A673 (cell line): ENCODE measurements at regions not wholly inside any gene's neighbourhood (a gene's known extent, or its start where the extent isn't known, plus 50 kb on each side); places are given as distances from the start of the nearest gene placed in this dataset.

Source experiments
- BruUV-seq: library from RNA; stranded (reverse); fragments of 400-500 nt; replicated peaks from 2 replicates; lab custom pipeline; 2021; lab: Mats Ljungman, UMichigan
- CTCF ChIA-PET: fragments of 300-600 bp; sonication (Branson Sonifier 250); formaldehyde crosslinking; loops from one replicate; lab custom pipeline; 2022; ENCODE audit warnings: antibody characterized with exemption; lab: Charles Lee
- POLR2A ChIA-PET: fragments of 300-600 bp; sonication (Branson Sonifier 250); formaldehyde crosslinking; loops from one replicate; lab custom pipeline; 2022; ENCODE audit warnings: antibody characterized with exemption; ENCODE audit not compliant: low non-redundant PET; lab: Charles Lee
- DNase-seq: peaks from one replicate; pipeline ENCODE4 v3.0.0-alpha.2; 2015; ENCODE audit warnings: low spot score
- H3K27ac ChIP-seq: fragments of 200-600 bp; sonication (generic); 2 replicates; pipeline ENCODE4 v1.5.1; 2016; ENCODE audit warnings: mixed run types, low read depth, mild to moderate bottlenecking, mixed read lengths, antibody characterized with exemption, low read length; ENCODE audit not compliant: poor library complexity, severe bottlenecking
- H3K27me3 ChIP-seq: fragments of 200-600 bp; sonication (generic); replicated peaks from 2 replicates; pipeline ENCODE4 v1.6.1; 2017; ENCODE audit warnings: mixed run types, low read depth, mild to moderate bottlenecking, mixed read lengths, antibody characterized with exemption, low read length; ENCODE audit not compliant: insufficient read depth, poor library complexity
- H3K36me3 ChIP-seq: fragments of 200-600 bp; sonication (generic); 2 replicates; pipeline ENCODE4 v1.6.1; 2016; ENCODE audit warnings: mixed run types, mild to moderate bottlenecking, mixed read lengths, antibody characterized with exemption, low read length; ENCODE audit not compliant: insufficient read depth, poor library complexity, severe bottlenecking
- H3K4me1 ChIP-seq: fragments of 200-600 bp; sonication (generic); 2 replicates; pipeline ENCODE4 v1.6.1; 2017; ENCODE audit warnings: mixed run types, mild to moderate bottlenecking, mixed read lengths, antibody characterized with exemption, low read length; ENCODE audit not compliant: insufficient read depth, poor library complexity, severe bottlenecking
- H3K4me3 ChIP-seq: fragments of 200-600 bp; sonication (generic); 2 replicates; pipeline ENCODE4 v1.5.1; 2016; ENCODE audit warnings: low read depth, mixed run types, mild to moderate bottlenecking, mixed read lengths, low read length; ENCODE audit not compliant: poor library complexity, severe bottlenecking
- H3K9me3 ChIP-seq: fragments of 200-600 bp; sonication (generic); 2 replicates; pipeline ENCODE4 v1.6.1; 2016; ENCODE audit warnings: mixed run types, low read depth, mild to moderate bottlenecking, mixed read lengths, antibody characterized with exemption, low read length; ENCODE audit not compliant: poor library complexity, severe bottlenecking
- EZH2 ChIP-seq: fragments of 200-600 bp; sonication (generic); IDR thresholded peaks from 2 replicates; pipeline ENCODE4 v1.6.1; 2017; ENCODE audit warnings: borderline replicate concordance, low read depth, mild to moderate bottlenecking, mixed read lengths, antibody characterized with exemption, low read length; ENCODE audit not compliant: poor library complexity, severe bottlenecking
- intact Hi-C: fragments of 100-400 bp; cut with micrococcal nuclease; formaldehyde crosslinking; loops from one replicate; pipeline ENCODE4 v1.10.0; 2022; ENCODE audit not compliant: unreplicated experiment
- TF ChIP-seq, protein P1 (sequence below): fragments of 300-800, 200-600 bp; sonication (generic); conservative IDR thresholded peaks from 2 replicates; pipeline ENCODE4 v1.5.1; 2017; ENCODE audit warnings: low read depth, mild to moderate bottlenecking, antibody characterized with exemption, low read length, moderate library complexity, mixed read lengths

DNA sequence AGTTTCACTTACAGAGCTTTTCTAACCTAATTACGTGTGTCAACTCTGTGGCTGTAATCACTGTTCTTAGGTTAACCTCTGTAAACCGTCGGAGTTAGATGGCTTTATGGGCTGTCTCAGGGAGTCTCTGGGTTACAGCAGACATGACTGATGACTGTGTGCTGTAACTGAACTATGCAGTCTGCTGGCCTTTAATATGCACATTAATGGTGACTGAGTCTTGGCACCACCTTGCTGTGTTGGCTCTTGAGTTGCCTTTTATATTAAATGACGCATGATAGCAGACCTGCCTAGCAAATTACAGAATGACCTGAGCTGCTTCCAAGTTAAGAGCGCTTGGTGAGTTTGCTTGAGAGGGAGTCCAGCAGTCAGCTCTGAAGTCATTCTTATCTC lies 90.1 kb downstream of the ACKR3 start:
- no peaks in the 10 kb centered on the region for H3K36me3 ChIP-seq

DNA sequence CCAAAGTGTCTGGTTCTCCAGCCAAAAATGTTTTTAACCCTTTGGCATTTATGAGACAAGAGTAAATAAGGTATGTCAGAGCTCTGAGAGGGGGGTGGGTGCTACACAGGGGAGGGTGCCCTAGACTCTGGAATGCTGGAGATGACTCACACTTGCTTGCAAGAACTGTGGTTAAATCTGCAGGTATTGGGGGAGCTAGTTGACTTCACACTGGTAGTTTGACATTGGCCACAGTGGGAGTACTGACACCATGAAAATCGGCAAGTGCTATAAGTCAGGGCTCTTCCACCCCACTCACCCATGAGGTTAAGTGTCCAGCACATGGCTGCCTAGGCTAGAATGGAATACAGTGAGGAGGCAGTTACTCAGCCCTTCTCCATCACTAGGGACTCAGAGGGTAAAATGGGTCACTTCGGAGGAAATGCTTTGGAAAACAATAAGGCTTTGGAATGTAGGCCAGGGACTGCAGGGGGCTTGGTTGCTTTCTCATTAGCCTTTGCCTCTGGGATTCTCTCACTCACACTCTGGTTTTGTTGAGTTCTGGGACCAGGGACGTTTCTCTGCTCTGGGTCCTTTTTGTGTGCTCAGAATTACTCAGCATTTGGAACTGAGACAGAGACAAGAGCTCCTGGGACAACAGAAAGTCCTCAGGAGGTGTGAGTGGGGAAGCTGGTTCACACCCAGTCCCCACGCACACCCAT lies 91.6 kb downstream of the ACKR3 start:
- Histone ChIP-seq H3K27me3 (peaks cover 55% of the 10 kb centered on the region), H3K4me1 (no peaks in the 10 kb centered on the region), H3K4me3 (no peak overlapping the region), H3K9me3 (no peaks in the 10 kb centered on the region), H3K36me3 (no peaks in the 10 kb centered on the region), H3K27ac (no peak overlapping the region)
- TF ChIP-seq, protein P1, sequence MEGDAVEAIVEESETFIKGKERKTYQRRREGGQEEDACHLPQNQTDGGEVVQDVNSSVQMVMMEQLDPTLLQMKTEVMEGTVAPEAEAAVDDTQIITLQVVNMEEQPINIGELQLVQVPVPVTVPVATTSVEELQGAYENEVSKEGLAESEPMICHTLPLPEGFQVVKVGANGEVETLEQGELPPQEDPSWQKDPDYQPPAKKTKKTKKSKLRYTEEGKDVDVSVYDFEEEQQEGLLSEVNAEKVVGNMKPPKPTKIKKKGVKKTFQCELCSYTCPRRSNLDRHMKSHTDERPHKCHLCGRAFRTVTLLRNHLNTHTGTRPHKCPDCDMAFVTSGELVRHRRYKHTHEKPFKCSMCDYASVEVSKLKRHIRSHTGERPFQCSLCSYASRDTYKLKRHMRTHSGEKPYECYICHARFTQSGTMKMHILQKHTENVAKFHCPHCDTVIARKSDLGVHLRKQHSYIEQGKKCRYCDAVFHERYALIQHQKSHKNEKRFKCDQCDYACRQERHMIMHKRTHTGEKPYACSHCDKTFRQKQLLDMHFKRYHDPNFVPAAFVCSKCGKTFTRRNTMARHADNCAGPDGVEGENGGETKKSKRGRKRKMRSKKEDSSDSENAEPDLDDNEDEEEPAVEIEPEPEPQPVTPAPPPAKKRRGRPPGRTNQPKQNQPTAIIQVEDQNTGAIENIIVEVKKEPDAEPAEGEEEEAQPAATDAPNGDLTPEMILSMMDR, result no peak
- TF ChIP-seq EZH2, result no peak
- ChIA-PET POLR2A (no interaction called here), CTCF (no interaction called here)
- intact Hi-C loops, result no loop called here
- DNase-seq, result no peak
- no TSS peak for BruUV-seq

More for the DNA sequence above, 90.1 kb downstream of the ACKR3 start:
- BruUV-seq, result no TSS peak
- POLR2A ChIA-PET, result no interaction called here
- H3K9me3 ChIP-seq, result no peaks in the 10 kb centered on the region
- peaks cover 63% of the 10 kb centered on the region for H3K27me3 ChIP-seq
- H3K4me3 ChIP-seq, result no peak overlapping the region
- CTCF ChIA-PET, result no interaction called here
- TF ChIP-seq, protein P1, result no peak
- no peak for TF ChIP-seq EZH2
- intact Hi-C loops, result no loop called here
- no peaks in the 10 kb centered on the region for H3K4me1 ChIP-seq
- no peak overlapping the region for H3K27ac ChIP-seq
- DNase-seq, result no peak

DNA sequence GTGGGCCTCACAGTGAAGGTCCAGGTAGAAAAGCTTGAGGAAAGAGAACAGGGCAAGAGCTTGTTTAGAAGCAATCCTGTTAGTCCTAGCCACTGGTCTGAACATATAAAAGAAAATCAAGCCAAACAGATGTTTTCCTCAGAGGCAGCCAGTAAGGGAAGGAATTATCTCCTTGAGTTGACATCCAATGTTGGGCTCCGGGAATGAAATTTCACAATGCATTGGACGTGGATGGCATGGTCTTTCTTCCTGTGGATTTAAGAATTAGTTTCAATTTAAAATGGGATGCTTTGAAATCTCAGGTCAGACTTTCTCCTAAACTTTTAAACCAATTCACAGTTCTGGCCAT lies 92.1 kb downstream of the ACKR3 start:
- intact Hi-C loops, result no loop called here
- Histone ChIP-seq H3K4me3 (no peak overlapping the region), H3K4me1 (no peaks in the 10 kb centered on the region)

More for the DNA sequence above, 92.1 kb downstream of the ACKR3 start:
- DNase-seq, result no peak
- Histone ChIP-seq H3K27ac (no peak overlapping the region), H3K36me3 (no peaks in the 10 kb centered on the region), H3K9me3 (no peaks in the 10 kb centered on the region), H3K27me3 (peaks cover 55% of the 10 kb centered on the region)
- ChIA-PET POLR2A (no interaction called here), CTCF (no interaction called here)
- BruUV-seq, result no TSS peak
- TF ChIP-seq EZH2, result no peak
- TF ChIP-seq, protein P1, result no peak
